HG03196 (cell line): ENCODE measurements at regions not wholly inside any gene's neighbourhood (a gene's known extent, or its start where the extent isn't known, plus 50 kb on each side); places are given as distances from the start of the nearest gene placed in this dataset.
A peak's percentile ranks its signal among the peaks of the same experiment; 100 is the strongest.

Source experiments
- ATAC-seq: cut with Tn5 transposase; IDR thresholded peaks from one replicate; pipeline ENCODE4 v1.9.1; 2021; ENCODE audit not compliant: unreplicated experiment

- ATAC-seq, result no peak
Measured at GRCh38 chr2:51758081-51758480, 726.1 kb upstream of the NRXN1 start.

- ATAC-seq, result no peak
Measured at GRCh38 chr2:51734115-51734514, 702.2 kb upstream of the NRXN1 start.

- ATAC-seq, result no peak
Measured at GRCh38 chr2:51723691-51724090, 691.8 kb upstream of the NRXN1 start.

GRCh38 chr2:51722311-51722710, 690.4 kb upstream of the NRXN1 start:
- no peak for ATAC-seq

- no peak for ATAC-seq
Measured at GRCh38 chr2:51720826-51721225, 688.9 kb upstream of the NRXN1 start.

GRCh38 chr2:51718881-51719280, 686.9 kb upstream of the NRXN1 start:
- no peak for ATAC-seq

GRCh38 chr2:51717312-51717711, 685.4 kb upstream of the NRXN1 start:
- ATAC-seq, result no peak

GRCh38 chr2:51711766-51712165, 679.8 kb upstream of the NRXN1 start:
- no peak for ATAC-seq

- ATAC-seq, result no peak
Measured at GRCh38 chr2:51710222-51710621, 678.3 kb upstream of the NRXN1 start.

- ATAC-seq, result no peak
Measured at GRCh38 chr2:51707625-51708024, 675.7 kb upstream of the NRXN1 start.

GRCh38 chr2:51706220-51706619, 674.3 kb upstream of the NRXN1 start:
- no peak for ATAC-seq

GRCh38 chr2:51705417-51705816, 673.5 kb upstream of the NRXN1 start:
- no peak for ATAC-seq

- no peak for ATAC-seq
Measured at GRCh38 chr2:51698021-51698420, 666.1 kb upstream of the NRXN1 start.

GRCh38 chr2:51697095-51697494, 665.2 kb upstream of the NRXN1 start:
- ATAC-seq, result no peak

- ATAC-seq, result no peak
Measured at GRCh38 chr2:51695531-51695930, 663.6 kb upstream of the NRXN1 start.

- ATAC-seq, result no peak
Measured at GRCh38 chr2:51693640-51694039, 661.7 kb upstream of the NRXN1 start.

- ATAC-seq, result no peak
Measured at GRCh38 chr2:51681854-51682253, 649.9 kb upstream of the NRXN1 start.

- no peak for ATAC-seq
Measured at GRCh38 chr2:51673628-51674027, 641.7 kb upstream of the NRXN1 start.

GRCh38 chr2:51667679-51668078, 635.7 kb upstream of the NRXN1 start:
- no peak for ATAC-seq

- no peak for ATAC-seq
Measured at GRCh38 chr2:51662187-51662586, 630.3 kb upstream of the NRXN1 start.

GRCh38 chr2:51657849-51658248, 625.9 kb upstream of the NRXN1 start:
- no peak for ATAC-seq

GRCh38 chr2:51650769-51651168, 618.8 kb upstream of the NRXN1 start:
- peak; percentile 80 for ATAC-seq

- no peak for ATAC-seq
Measured at GRCh38 chr2:51649366-51649765, 617.4 kb upstream of the NRXN1 start.

GRCh38 chr2:51638811-51639210, 606.9 kb upstream of the NRXN1 start:
- no peak for ATAC-seq
